T-helper 1 cell treated with Interleukin-12 subunit alpha and Interleukin-12 subunit beta and Interleukin-4 antibody, amounts not matched to agents 30 μg/mL and 1 μg/mL, for 36 hours (primary cell): ENCODE measurements at regions not wholly inside any gene's neighbourhood (a gene's known extent, or its start where the extent isn't known, plus 50 kb on each side); places are given as distances from the start of the nearest gene placed in this dataset.

Experiments
- H3K27ac Mint-ChIP-seq: one replicate; pipeline ENCODE4 v1.8.0; 2021; ENCODE audit warnings: mild to moderate bottlenecking, mixed read lengths
- H3K27me3 Mint-ChIP-seq: one replicate; pipeline ENCODE4 v1.8.0; 2021; ENCODE audit warnings: low read depth, mixed read lengths
- H3K36me3 Mint-ChIP-seq: one replicate; pipeline ENCODE4 v1.8.0; 2021; ENCODE audit warnings: low read depth, mixed read lengths
- H3K4me1 Mint-ChIP-seq: one replicate; pipeline ENCODE4 v1.8.0; 2021; ENCODE audit warnings: low read depth, mixed read lengths
- H3K4me3 Mint-ChIP-seq: one replicate; pipeline ENCODE4 v1.8.0; 2021; ENCODE audit warnings: mild to moderate bottlenecking, moderate library complexity, mixed read lengths
- H3K9me3 Mint-ChIP-seq: one replicate; pipeline ENCODE4 v1.8.0; 2021; ENCODE audit warnings: mixed read lengths

GRCh38 chr14:22336031-22336430, 253.0 kb downstream of the DAD1 start:
- Mint-ChIP-seq H3K4me3 (no peak overlapping the region), H3K36me3 (no peaks in the 10 kb centered on the region), H3K4me1 (no peaks in the 10 kb centered on the region), H3K27me3 (no peaks in the 10 kb centered on the region), H3K9me3 (no peaks in the 10 kb centered on the region), H3K27ac (no peak overlapping the region)

GRCh38 chr14:22334627-22335026, 254.4 kb downstream of the DAD1 start:
- no peaks in the 10 kb centered on the region for H3K9me3 Mint-ChIP-seq
- H3K4me3 Mint-ChIP-seq: no peak overlapping the region
- H3K4me1 Mint-ChIP-seq: no peaks in the 10 kb centered on the region
- H3K36me3 Mint-ChIP-seq: no peaks in the 10 kb centered on the region
- H3K27ac Mint-ChIP-seq: no peak overlapping the region
- no peaks in the 10 kb centered on the region for H3K27me3 Mint-ChIP-seq

- Mint-ChIP-seq H3K27me3 (no peaks in the 10 kb centered on the region), H3K9me3 (no peaks in the 10 kb centered on the region), H3K4me3 (no peak overlapping the region), H3K36me3 (no peaks in the 10 kb centered on the region), H3K27ac (no peak overlapping the region), H3K4me1 (no peaks in the 10 kb centered on the region)
Measured at GRCh38 chr14:22334275-22334577, 254.8 kb downstream of the DAD1 start.

GRCh38 chr14:22333422-22334274, 255.4 kb downstream of the DAD1 start:
- Mint-ChIP-seq H3K4me1 (no peaks in the 10 kb centered on the region), H3K4me3 (no peak overlapping the region), H3K27me3 (no peaks in the 10 kb centered on the region), H3K9me3 (no peaks in the 10 kb centered on the region), H3K27ac (no peak overlapping the region), H3K36me3 (no peaks in the 10 kb centered on the region)

GRCh38 chr14:22332686-22333421, 256.2 kb downstream of the DAD1 start:
- Mint-ChIP-seq H3K9me3 (no peaks in the 10 kb centered on the region), H3K36me3 (no peaks in the 10 kb centered on the region), H3K27me3 (no peaks in the 10 kb centered on the region), H3K4me1 (no peaks in the 10 kb centered on the region), H3K27ac (no peak overlapping the region), H3K4me3 (no peak overlapping the region)

- Mint-ChIP-seq H3K9me3 (no peaks in the 10 kb centered on the region), H3K36me3 (no peaks in the 10 kb centered on the region)
Measured at GRCh38 chr14:22329371-22329770, 259.7 kb downstream of the DAD1 start.

GRCh38 chr14:22325676-22326400, 263.2 kb downstream of the DAD1 start:
- Mint-ChIP-seq H3K36me3 (no peaks in the 10 kb centered on the region), H3K27me3 (no peaks in the 10 kb centered on the region), H3K4me3 (no peak overlapping the region), H3K4me1 (no peaks in the 10 kb centered on the region), H3K27ac (no peak overlapping the region), H3K9me3 (no peaks in the 10 kb centered on the region)

More at GRCh38 chr14:22329371-22329770, 259.7 kb downstream of the DAD1 start:
- Mint-ChIP-seq H3K4me3 (no peak overlapping the region), H3K4me1 (no peaks in the 10 kb centered on the region), H3K27ac (no peak overlapping the region), H3K27me3 (no peaks in the 10 kb centered on the region)

- no peaks in the 10 kb centered on the region for H3K4me1 Mint-ChIP-seq
- H3K36me3 Mint-ChIP-seq: no peaks in the 10 kb centered on the region
- no peaks in the 10 kb centered on the region for H3K9me3 Mint-ChIP-seq
- H3K4me3 Mint-ChIP-seq: peak overlapping the region; percentile 73
- no peaks in the 10 kb centered on the region for H3K27me3 Mint-ChIP-seq
- peak overlapping the region; percentile 85 for H3K27ac Mint-ChIP-seq
Measured at GRCh38 chr14:22320362-22320750, 268.7 kb downstream of the DAD1 start.

- Mint-ChIP-seq H3K27ac (peak overlapping the region; percentile 85), H3K27me3 (no peaks in the 10 kb centered on the region), H3K4me3 (peak overlapping the region; percentile 73), H3K9me3 (no peaks in the 10 kb centered on the region), H3K36me3 (no peaks in the 10 kb centered on the region), H3K4me1 (no peaks in the 10 kb centered on the region)
Measured at GRCh38 chr14:22319526-22320361, 269.3 kb downstream of the DAD1 start.

- Mint-ChIP-seq H3K4me1 (no peaks in the 10 kb centered on the region), H3K9me3 (no peaks in the 10 kb centered on the region), H3K4me3 (no peak overlapping the region), H3K27me3 (no peaks in the 10 kb centered on the region), H3K36me3 (no peaks in the 10 kb centered on the region), H3K27ac (peak overlapping the region; percentile 85)
Measured at GRCh38 chr14:22318951-22319350, 270.1 kb downstream of the DAD1 start.

- Mint-ChIP-seq H3K27me3 (no peaks in the 10 kb centered on the region), H3K36me3 (no peaks in the 10 kb centered on the region), H3K4me1 (no peaks in the 10 kb centered on the region), H3K27ac (no peak overlapping the region), H3K9me3 (no peaks in the 10 kb centered on the region), H3K4me3 (no peak overlapping the region)
Measured at GRCh38 chr14:22316473-22316872, 272.6 kb downstream of the DAD1 start.

GRCh38 chr14:22315336-22315735, 273.7 kb downstream of the DAD1 start:
- Mint-ChIP-seq H3K4me1 (no peaks in the 10 kb centered on the region), H3K9me3 (no peaks in the 10 kb centered on the region), H3K27me3 (no peaks in the 10 kb centered on the region), H3K36me3 (no peaks in the 10 kb centered on the region), H3K4me3 (no peak overlapping the region), H3K27ac (peak overlapping the region; percentile 20)

- no peaks in the 10 kb centered on the region for H3K9me3 Mint-ChIP-seq
- no peaks in the 10 kb centered on the region for H3K27me3 Mint-ChIP-seq
- peak overlapping the region; percentile 78 for H3K27ac Mint-ChIP-seq
- no peaks in the 10 kb centered on the region for H3K4me1 Mint-ChIP-seq
- H3K4me3 Mint-ChIP-seq: no peak overlapping the region
- H3K36me3 Mint-ChIP-seq: no peaks in the 10 kb centered on the region
Measured at GRCh38 chr14:22314183-22314820, 274.7 kb downstream of the DAD1 start.
